ENCODE measurements at regions not wholly inside any gene's neighbourhood (a gene's known extent, or its start where the extent isn't known, plus 50 kb on each side); places are given as distances from the start of the nearest gene placed in this dataset.

- no peaks in the 10 kb centered on the region for H3K27me3 ChIP-seq (ENCODE audit: control insufficient read depth, insufficient read depth, low read length)
- peak overlapping the region; percentile 94 for H3K27ac ChIP-seq (ENCODE audit: low read depth, low read length)
- peak overlapping the region; percentile 37 for H3K4me3 ChIP-seq (ENCODE audit: low read length)
- peaks cover 5% of the 10 kb centered on the region for H3K36me3 ChIP-seq (ENCODE audit: control insufficient read depth, insufficient read depth, low read length)
- H3K4me1 ChIP-seq (ENCODE audit: control insufficient read depth, insufficient read depth, low read length) = peaks cover 51% of the 10 kb centered on the region
- H3K9ac ChIP-seq (ENCODE audit: low read length) = no peak overlapping the region
Observed at GRCh38 chr3:141432904-141433303, 53.9 kb upstream of the RASA2 start.

GRCh38 chr3:141434255-141434654, 52.6 kb upstream of the RASA2 start:
- Histone ChIP-seq H3K9ac (ENCODE audit: low read length) (no peak overlapping the region), H3K4me3 (ENCODE audit: low read length) (no peak overlapping the region), H3K36me3 (ENCODE audit: control insufficient read depth, insufficient read depth, low read length) (peaks cover 12% of the 10 kb centered on the region), H3K27me3 (ENCODE audit: control insufficient read depth, insufficient read depth, low read length) (no peaks in the 10 kb centered on the region), H3K4me1 (ENCODE audit: control insufficient read depth, insufficient read depth, low read length) (peaks cover 41% of the 10 kb centered on the region), H3K27ac (ENCODE audit: low read depth, low read length) (peak overlapping the region; percentile 35)

DNA sequence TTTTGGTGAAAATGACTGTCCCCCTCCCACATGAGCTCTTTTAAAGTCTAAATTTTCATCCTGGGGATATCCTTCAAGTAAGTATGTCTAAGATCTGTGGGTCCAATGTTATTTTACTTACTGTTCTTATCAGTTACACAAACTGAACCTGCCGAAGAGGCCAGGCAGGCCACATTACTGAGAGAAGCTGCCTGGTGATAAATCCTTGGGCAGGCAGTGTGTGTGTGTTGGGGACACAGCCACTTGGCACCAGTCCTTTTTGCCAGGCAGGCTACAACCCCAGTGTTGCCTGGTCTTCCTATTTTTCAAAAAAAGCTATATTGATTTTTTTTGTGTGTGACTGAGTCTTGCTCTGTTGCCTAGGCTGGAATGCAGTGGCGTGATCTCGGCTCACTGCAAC, 50.6 kb upstream of the RASA2 start:
- Histone ChIP-seq H3K4me3 (ENCODE audit: low read length) (no peak overlapping the region), H3K4me1 (ENCODE audit: control insufficient read depth, insufficient read depth, low read length) (peaks cover 43% of the 10 kb centered on the region), H3K27me3 (ENCODE audit: control insufficient read depth, insufficient read depth, low read length) (no peaks in the 10 kb centered on the region), H3K36me3 (ENCODE audit: control insufficient read depth, insufficient read depth, low read length) (peaks cover 10% of the 10 kb centered on the region), H3K27ac (ENCODE audit: low read depth, low read length) (peak overlapping the region; percentile 56), H3K9ac (ENCODE audit: low read length) (no peak overlapping the region)

All from rectal smooth muscle tissue (tissue), 1 donor.